ENCODE measurements at regions not wholly inside any gene's neighbourhood (a gene's known extent, or its start where the extent isn't known, plus 50 kb on each side); places are given as distances from the start of the nearest gene placed in this dataset.

GRCh38 chr3:165343185-165343584, 147.0 kb upstream of the SLITRK3 start:
- TF ChIP-seq POLR2A (IDR thresholded peaks at IDR 0.05) = no peak
- TF ChIP-seq, protein P1, sequence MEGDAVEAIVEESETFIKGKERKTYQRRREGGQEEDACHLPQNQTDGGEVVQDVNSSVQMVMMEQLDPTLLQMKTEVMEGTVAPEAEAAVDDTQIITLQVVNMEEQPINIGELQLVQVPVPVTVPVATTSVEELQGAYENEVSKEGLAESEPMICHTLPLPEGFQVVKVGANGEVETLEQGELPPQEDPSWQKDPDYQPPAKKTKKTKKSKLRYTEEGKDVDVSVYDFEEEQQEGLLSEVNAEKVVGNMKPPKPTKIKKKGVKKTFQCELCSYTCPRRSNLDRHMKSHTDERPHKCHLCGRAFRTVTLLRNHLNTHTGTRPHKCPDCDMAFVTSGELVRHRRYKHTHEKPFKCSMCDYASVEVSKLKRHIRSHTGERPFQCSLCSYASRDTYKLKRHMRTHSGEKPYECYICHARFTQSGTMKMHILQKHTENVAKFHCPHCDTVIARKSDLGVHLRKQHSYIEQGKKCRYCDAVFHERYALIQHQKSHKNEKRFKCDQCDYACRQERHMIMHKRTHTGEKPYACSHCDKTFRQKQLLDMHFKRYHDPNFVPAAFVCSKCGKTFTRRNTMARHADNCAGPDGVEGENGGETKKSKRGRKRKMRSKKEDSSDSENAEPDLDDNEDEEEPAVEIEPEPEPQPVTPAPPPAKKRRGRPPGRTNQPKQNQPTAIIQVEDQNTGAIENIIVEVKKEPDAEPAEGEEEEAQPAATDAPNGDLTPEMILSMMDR (IDR thresholded peaks at IDR 0.05) = no peak

Measured in thyroid gland (tissue), 4 donors.